IPS-20b (cell line): ENCODE measurements at regions not wholly inside any gene's neighbourhood (a gene's known extent, or its start where the extent isn't known, plus 50 kb on each side); places are given as distances from the start of the nearest gene placed in this dataset.
"Not testable (repeated sequence)": the region's sequence is repeated elsewhere in the genome, so short reads cannot be mapped to it uniquely, and the experiment has no call there.

Experiments
- H3K27ac ChIP-seq: one replicate; pipeline ENCODE4 v1.5.1; 2013; ENCODE audit warnings: low read length
- H3K27me3 ChIP-seq: 2 replicates; pipeline ENCODE4 v1.6.1; 2013; ENCODE audit warnings: mild to moderate bottlenecking, low read length, inconsistent platforms; ENCODE audit not compliant: insufficient read depth
- H3K36me3 ChIP-seq: 2 replicates; pipeline ENCODE4 v1.6.1; 2013; ENCODE audit warnings: low read depth, mild to moderate bottlenecking, inconsistent platforms, low read length, moderate library complexity; ENCODE audit not compliant: insufficient read depth
- H3K4me1 ChIP-seq: 2 replicates; pipeline ENCODE4 v1.6.1; 2013; ENCODE audit warnings: mild to moderate bottlenecking, control low read depth, inconsistent platforms, low read length, moderate library complexity; ENCODE audit not compliant: insufficient read depth
- H3K4me3 ChIP-seq: 2 replicates; pipeline ENCODE4 v1.5.1; 2013; ENCODE audit warnings: mild to moderate bottlenecking, low read length, inconsistent platforms
- H3K9ac ChIP-seq: 2 replicates; pipeline ENCODE4 v1.6.1; 2013; ENCODE audit warnings: low read depth, mild to moderate bottlenecking, inconsistent platforms, low read length, moderate library complexity
- H3K9me3 ChIP-seq: 2 replicates; pipeline ENCODE4 v1.6.1; 2013; ENCODE audit warnings: mild to moderate bottlenecking, low read depth, low read length, inconsistent platforms; ENCODE audit not compliant: insufficient read depth

DNA sequence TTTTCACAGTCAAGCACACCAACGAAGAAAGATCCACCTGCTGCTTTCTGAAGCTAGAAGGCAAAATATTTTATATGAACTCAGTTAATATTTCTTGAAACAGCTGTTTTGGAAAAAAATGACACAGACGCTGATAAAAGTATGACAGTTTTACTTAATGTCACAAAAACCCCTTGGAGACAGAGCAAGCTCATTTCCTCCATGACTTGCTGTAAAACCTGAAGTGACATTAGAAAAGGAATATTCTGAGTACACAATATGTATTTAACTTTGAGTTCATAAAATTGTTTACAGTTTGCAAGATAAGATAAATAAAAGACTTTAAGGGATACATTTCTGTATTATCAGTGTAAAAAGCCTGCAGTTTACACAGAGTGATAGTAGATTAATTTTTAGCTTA is 105.4 kb downstream of the DSEL start:
- Histone ChIP-seq H3K27ac (no peak overlapping the region), H3K9me3 (no peaks in the 10 kb centered on the region), H3K27me3 (no peaks in the 10 kb centered on the region), H3K9ac (no peak overlapping the region), H3K4me1 (no peaks in the 10 kb centered on the region), H3K4me3 (no peak overlapping the region), H3K36me3 (no peaks in the 10 kb centered on the region)

DNA sequence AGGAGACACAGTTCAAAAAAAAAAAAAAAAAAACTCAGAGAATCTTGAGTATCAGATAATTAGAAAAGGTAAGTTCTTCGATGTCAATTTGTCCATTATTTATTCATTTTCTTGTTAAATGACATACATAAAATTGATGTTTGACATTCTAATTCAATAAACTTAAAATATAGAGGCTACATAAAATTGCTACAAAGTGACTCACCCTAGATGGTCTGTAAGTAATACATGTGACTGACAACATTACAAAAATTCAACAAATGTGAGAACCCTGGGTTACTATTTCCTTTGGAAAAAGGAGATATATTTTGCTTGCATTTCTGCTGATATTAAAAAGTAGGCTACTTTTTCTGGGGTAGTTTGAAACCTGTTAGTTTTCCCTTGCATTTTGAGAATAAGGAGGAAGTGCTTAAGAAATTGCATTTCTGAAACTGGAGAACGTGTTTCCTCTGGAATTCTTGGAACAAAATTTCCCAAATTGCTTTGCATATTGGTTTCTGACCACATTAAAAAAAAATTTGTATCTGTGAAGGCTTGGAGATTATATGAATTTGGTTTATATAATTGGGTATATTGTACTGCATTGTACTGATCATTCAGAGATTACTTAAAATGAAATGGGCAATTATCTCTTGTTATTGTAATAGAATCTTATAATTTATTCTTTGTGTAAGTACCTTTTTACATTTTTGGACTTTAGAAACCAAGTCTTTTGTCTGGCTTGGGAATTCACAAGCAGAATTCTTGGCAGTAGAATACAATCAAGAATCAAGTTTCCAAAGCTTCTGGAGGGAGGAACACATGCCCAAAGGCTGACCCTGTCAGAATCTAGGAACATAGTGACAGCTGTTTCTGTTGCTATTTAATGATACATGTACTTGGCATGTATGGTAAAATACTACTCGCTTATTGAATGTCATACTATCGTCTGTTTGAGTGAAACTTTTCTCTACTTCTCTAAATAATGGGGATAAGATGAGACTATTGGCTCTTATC is 106.1 kb downstream of the DSEL start:
- Histone ChIP-seq H3K4me1 (no peaks in the 10 kb centered on the region), H3K36me3 (no peaks in the 10 kb centered on the region), H3K9me3 (no peaks in the 10 kb centered on the region), H3K27me3 (no peaks in the 10 kb centered on the region), H3K9ac (no peak overlapping the region), H3K27ac (no peak overlapping the region), H3K4me3 (no peak overlapping the region)

DNA sequence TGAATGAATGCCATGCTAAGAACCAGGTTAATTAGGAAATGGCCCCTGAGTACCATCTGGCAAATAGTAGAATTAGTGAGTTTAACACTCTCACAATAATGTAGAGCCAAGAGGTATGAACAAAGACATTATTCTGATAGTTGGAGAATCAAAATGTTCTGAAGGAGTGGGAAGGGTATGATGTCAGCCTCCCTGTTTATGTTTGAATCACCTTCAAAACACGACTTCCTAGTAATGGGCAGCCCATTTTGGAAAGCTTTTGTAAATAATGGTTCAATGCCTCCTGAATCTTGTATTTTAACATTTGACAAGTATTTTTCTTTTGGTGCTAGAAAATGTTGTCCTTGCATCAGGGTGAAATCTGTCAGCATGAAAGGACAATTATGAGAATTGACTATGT is 108.3 kb downstream of the DSEL start:
- no peak overlapping the region for H3K27ac ChIP-seq
- H3K4me1 ChIP-seq = no peaks in the 10 kb centered on the region
- H3K27me3 ChIP-seq = no peaks in the 10 kb centered on the region
- H3K9me3 ChIP-seq = no peaks in the 10 kb centered on the region
- no peak overlapping the region for H3K4me3 ChIP-seq
- H3K9ac ChIP-seq = no peak overlapping the region
- no peaks in the 10 kb centered on the region for H3K36me3 ChIP-seq

DNA sequence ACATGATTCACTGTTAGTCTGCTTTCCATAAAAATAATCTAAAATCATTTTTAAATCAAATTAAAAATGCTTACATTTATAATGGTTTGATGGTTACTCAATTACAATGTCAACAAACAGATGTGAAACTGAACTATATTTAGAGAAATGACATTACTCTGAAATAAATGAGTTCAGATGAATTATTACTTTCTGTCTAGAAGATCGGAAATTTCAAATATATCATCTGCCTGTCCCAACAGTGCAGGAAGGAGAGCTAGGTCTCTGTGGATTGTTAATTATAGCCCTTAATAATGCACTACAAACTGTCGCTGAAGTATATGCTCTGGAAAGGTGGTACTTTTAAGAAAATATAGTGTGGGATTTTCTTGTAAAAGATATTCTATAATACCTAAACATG is 109.8 kb downstream of the DSEL start:
- Histone ChIP-seq H3K36me3 (no peaks in the 10 kb centered on the region), H3K4me1 (no peaks in the 10 kb centered on the region), H3K4me3 (no peak overlapping the region), H3K9me3 (no peaks in the 10 kb centered on the region), H3K27me3 (no peaks in the 10 kb centered on the region), H3K27ac (no peak overlapping the region), H3K9ac (no peak overlapping the region)

DNA sequence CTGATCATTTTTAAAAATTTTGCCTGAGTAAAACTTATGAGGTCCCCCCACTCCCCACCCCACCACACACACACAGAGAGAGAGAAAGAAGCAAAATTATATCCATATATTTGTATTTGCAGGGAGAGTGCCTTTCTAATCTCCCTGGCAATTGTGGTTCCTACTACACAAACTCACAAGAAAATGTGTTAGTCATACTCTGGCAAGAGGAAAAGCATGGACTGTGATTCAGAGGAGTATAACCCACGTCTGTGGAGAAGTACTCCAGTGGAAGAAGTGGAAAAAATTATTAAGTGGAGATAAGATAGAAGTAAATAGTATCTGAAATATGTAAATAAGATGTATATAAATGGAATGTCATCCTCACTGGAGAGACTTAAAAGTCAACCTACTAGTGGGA is 114.0 kb downstream of the DSEL start:
- Histone ChIP-seq H3K4me1 (no peaks in the 10 kb centered on the region), H3K9ac (no peak overlapping the region), H3K27me3 (no peaks in the 10 kb centered on the region), H3K9me3 (no peaks in the 10 kb centered on the region), H3K36me3 (no peaks in the 10 kb centered on the region), H3K27ac (no peak overlapping the region), H3K4me3 (no peak overlapping the region)

DNA sequence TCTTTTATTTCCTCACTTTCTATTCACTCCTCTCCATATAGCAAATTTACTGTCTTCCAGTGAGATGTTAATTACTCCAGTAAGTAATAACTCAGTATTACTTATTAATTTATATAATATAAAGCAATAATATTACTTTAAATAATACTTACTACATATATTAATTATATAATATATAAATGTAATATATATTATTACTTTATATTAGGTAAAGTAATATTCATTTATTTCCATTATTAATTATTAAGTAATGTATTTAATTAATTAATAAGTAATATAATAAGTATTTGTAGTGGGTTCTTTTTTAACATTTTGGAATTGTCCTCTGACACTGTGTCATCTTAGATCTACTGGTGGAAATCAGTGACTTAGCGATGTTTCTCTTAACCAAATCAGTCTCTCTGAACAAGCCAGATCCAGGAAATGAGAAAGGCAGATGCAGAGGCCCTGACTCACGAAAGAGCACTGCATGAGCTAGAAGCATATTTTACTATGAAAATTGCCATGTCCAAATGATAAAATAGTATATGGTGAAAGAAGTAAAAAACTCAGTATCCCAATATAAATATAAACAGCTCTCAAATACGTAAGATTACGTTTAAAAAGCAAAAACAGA is 115.9 kb downstream of the DSEL start:
- Histone ChIP-seq H3K36me3 (no peaks in the 10 kb centered on the region), H3K4me1 (no peaks in the 10 kb centered on the region), H3K27ac (no peak overlapping the region), H3K9ac (no peak overlapping the region), H3K27me3 (no peaks in the 10 kb centered on the region), H3K9me3 (no peaks in the 10 kb centered on the region), H3K4me3 (no peak overlapping the region)

DNA sequence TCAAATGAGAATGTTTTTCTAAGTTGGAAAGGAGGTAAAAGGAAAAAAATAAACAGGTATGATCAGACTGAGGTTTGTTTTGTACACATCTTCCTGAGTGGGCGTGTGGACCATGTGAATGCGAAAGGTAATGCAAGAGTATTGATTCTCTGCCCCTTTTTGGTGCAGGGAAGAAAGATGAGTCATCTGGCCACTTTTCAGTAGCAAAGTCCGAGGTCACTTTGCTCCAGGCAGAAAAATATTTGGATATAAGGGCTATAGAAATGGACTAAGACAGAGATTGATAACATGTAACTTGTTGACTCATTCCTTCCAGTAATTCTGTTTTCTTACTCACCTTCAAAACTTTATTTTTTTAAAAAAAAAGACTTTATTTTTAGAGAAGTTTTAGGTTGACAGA is 130.5 kb downstream of the DSEL start:
- Histone ChIP-seq H3K27ac (no peak overlapping the region), H3K9me3 (no peaks in the 10 kb centered on the region), H3K4me1 (no peaks in the 10 kb centered on the region), H3K36me3 (no peaks in the 10 kb centered on the region), H3K4me3 (no peak overlapping the region), H3K27me3 (no peaks in the 10 kb centered on the region), H3K9ac (no peak overlapping the region)

DNA sequence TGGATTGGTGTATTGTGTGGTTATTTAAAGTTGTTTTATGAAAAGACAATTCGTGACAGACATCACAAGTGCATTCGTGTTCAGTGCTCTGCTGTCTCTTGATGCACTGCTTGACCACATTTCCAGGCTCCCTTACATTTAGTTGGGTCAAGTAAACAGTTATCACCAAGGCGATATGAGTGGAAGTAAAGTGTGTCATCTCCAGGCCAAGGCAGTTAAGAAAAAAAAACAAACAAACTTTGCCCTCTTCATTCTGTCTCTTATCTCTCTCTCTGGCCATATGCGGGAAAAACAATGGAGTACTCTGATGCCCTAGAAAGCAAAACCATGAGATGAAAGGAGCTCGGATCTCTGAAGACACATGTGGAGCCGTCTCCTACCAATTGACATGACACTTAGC is 131.1 kb downstream of the DSEL start:
- Histone ChIP-seq H3K27ac (no peak overlapping the region), H3K36me3 (no peaks in the 10 kb centered on the region), H3K9ac (no peak overlapping the region), H3K4me1 (no peaks in the 10 kb centered on the region), H3K4me3 (no peak overlapping the region), H3K9me3 (no peaks in the 10 kb centered on the region), H3K27me3 (no peaks in the 10 kb centered on the region)

DNA sequence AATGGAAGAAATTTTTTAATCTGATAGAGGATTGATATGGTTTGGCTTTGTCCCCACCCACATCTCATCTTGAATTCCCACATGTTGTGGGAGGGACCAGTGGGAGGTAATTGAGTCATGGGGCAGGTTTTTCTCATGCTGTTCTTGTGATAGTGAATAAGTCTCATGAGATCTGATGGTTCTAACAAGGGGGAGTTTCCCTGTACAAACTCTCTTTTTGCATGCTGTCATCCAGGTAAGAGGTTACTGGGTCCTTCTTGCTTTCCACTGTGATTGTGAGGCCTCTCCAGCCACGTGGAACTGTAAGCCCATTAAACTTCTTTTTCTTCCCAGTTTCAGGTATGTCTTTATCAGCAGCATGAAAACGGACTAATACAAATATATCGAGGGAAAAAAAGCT is 132.5 kb downstream of the DSEL start:
- H3K9me3 ChIP-seq, H3K9ac ChIP-seq, H3K4me1 ChIP-seq, H3K27me3 ChIP-seq, H3K4me3 ChIP-seq, H3K27ac ChIP-seq, H3K36me3 ChIP-seq: not testable (repeated sequence)

DNA sequence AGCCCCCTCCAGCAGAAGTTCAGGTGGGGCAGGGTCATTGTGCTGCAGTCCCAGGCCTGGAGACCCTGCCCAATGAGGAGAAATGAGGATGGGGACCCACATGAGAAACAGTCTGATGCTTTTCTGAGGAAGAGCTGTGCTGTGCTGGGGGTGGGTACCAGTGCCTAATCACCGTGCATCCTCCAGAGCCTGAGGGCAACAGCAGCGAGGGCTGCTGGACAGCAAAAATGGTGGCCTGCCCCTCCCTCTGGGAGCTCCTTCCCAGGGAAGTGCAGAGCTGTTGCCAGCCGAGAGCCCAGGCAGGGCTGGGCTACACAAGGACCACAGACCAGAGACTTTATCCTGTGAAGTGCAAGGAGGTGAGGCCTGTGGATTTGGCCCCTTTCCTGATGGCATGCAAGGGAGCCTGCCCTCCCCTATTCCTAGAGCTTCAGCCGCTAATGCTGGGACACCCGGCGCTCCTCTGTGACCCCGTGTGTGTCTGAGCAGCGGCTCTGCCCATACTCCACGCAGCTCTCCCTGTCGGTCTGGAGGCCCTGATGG is 134.8 kb downstream of the DSEL start:
- no peak overlapping the region for H3K9ac ChIP-seq
- H3K4me3 ChIP-seq = no peak overlapping the region
- no peaks in the 10 kb centered on the region for H3K4me1 ChIP-seq
- no peaks in the 10 kb centered on the region for H3K36me3 ChIP-seq
- no peaks in the 10 kb centered on the region for H3K27me3 ChIP-seq
- no peak overlapping the region for H3K27ac ChIP-seq
- H3K9me3 ChIP-seq = no peaks in the 10 kb centered on the region

DNA sequence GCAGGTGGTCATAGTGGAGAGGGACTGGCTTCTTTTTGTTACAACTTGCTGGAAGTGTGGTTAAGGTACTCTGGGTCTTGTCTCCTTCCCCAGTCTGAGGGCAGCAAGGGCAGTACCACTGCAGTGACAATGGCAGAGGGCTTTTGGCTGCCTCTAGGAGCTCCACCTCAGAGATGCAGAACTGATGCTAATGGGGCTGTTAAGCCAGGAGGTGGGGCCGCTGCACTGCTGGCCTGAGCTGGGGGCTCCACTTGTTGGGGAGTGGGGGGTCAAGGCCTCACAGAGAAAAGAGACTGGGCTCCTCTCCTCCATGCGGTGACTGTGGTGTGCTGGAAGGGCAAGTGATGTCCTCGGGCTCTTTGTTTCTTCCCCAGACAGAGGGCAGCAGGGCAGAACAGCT is 135.7 kb downstream of the DSEL start:
- Histone ChIP-seq H3K27ac (no peak overlapping the region), H3K27me3 (no peaks in the 10 kb centered on the region), H3K4me3 (no peak overlapping the region), H3K9me3 (no peaks in the 10 kb centered on the region), H3K4me1 (no peaks in the 10 kb centered on the region), H3K36me3 (no peaks in the 10 kb centered on the region), H3K9ac (no peak overlapping the region)

DNA sequence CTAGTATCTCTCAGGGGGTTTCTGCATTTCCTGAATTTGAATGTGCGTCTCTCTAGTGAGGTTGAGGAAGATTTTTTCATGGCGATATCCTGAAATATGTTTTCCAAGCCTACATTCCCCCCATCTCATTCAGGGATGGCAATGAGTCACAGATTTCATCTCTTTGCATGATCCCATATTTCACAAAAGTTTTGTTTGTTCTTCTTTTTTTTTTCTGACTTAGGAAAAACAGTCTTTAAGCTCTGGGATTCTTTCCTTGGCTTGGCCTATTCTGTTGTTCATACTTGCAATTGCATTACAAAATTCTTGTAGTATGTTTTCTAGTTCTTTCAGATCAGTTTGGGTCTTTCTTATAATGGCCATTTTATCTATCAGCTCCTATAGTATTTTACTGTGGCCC is 136.5 kb downstream of the DSEL start:
- H3K4me1 ChIP-seq = no peaks in the 10 kb centered on the region
- no peak overlapping the region for H3K4me3 ChIP-seq
- no peaks in the 10 kb centered on the region for H3K27me3 ChIP-seq
- no peak overlapping the region for H3K9ac ChIP-seq
- H3K27ac ChIP-seq = no peak overlapping the region
- no peaks in the 10 kb centered on the region for H3K36me3 ChIP-seq
- H3K9me3 ChIP-seq = no peaks in the 10 kb centered on the region
